Erythroblast (primary cell): ENCODE measurements at regions not wholly inside any gene's neighbourhood (a gene's known extent, or its start where the extent isn't known, plus 50 kb on each side); places are given as distances from the start of the nearest gene placed in this dataset.

ENCODE experiments used
- GATA1 ChIP-seq: IDR thresholded peaks from 2 replicates; pipeline ENCODE4 v1.6.1; 2011; ENCODE audit warnings: low read depth, mild to moderate bottlenecking, control low read depth, low read length, moderate library complexity
- POLR2A ChIP-seq: IDR thresholded peaks from 2 replicates; pipeline ENCODE4 v1.6.1; 2011; ENCODE audit warnings: mild to moderate bottlenecking, low read length

DNA sequence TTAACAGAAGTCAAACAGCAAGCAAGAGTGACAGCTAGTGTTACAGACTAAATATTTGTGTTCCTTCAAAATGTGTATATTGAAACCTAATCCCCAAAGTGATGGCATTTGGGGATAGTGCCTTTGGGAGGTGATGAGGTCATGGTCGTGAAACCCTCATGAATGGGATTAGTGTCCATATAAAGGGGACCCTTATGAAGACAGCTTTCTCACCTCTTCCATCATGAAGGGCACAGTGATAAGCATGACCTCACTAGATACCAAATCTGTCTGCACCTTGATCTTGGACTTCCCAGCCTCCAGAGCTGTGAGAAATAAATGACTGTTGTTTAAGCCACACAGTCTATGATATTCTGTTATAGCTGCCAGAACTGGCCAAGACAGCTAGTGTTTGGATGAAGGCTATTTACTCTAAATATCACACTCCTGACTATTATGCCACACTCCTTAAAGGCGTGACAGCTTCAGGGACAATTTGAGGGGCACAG is 235.7 kb upstream of the TMEM72 start:
- TF ChIP-seq POLR2A: no peak
- no peak for TF ChIP-seq GATA1
